ENCODE measurements at regions not wholly inside any gene's neighbourhood (a gene's known extent, or its start where the extent isn't known, plus 50 kb on each side); places are given as distances from the start of the nearest gene placed in this dataset.

GRCh38 chr18:54684784-54685183, 93.7 kb downstream of the DYNAP start:
- RAD21 ChIA-PET (ENCODE audit: low non-redundant PET in 1 of 2, low total read pairs in 2 of 2, uncharacterized antibody in 2 of 2, unreplicated experiment in 2 of 2), result no interaction called here
- POLR2A ChIA-PET, result no interaction called here
- no peaks in the 10 kb centered on the region for H3K36me3 ChIP-seq (ENCODE audit: control insufficient read depth in 1 of 2, insufficient read depth in 2 of 2, low read length in 2 of 2)
- no peak overlapping the region for H3K9ac ChIP-seq (ENCODE audit: low read length)
- no peaks in the 10 kb centered on the region for H3K9me2 ChIP-seq (ENCODE audit: insufficient read depth)
- no peak overlapping the region for H2AFZ ChIP-seq (ENCODE audit: low read depth, low read length, poor library complexity, severe bottlenecking)
- CTCF ChIA-PET, result no interaction called here
- BruUV-seq (replicated peaks), result no TSS peak
- TF ChIP-seq, protein P1, sequence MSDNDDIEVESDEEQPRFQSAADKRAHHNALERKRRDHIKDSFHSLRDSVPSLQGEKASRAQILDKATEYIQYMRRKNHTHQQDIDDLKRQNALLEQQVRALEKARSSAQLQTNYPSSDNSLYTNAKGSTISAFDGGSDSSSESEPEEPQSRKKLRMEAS (IDR thresholded peaks at IDR 0.05), result no peak
- TF ChIP-seq EZH2phosphoT487 (IDR thresholded peaks at IDR 0.05; ENCODE audit: borderline replicate concordance), result no peak
- no peak for TF ChIP-seq CEBPB (IDR thresholded peaks at IDR 0.05; ENCODE audit: low read depth)
- TF ChIP-seq, protein P2, sequence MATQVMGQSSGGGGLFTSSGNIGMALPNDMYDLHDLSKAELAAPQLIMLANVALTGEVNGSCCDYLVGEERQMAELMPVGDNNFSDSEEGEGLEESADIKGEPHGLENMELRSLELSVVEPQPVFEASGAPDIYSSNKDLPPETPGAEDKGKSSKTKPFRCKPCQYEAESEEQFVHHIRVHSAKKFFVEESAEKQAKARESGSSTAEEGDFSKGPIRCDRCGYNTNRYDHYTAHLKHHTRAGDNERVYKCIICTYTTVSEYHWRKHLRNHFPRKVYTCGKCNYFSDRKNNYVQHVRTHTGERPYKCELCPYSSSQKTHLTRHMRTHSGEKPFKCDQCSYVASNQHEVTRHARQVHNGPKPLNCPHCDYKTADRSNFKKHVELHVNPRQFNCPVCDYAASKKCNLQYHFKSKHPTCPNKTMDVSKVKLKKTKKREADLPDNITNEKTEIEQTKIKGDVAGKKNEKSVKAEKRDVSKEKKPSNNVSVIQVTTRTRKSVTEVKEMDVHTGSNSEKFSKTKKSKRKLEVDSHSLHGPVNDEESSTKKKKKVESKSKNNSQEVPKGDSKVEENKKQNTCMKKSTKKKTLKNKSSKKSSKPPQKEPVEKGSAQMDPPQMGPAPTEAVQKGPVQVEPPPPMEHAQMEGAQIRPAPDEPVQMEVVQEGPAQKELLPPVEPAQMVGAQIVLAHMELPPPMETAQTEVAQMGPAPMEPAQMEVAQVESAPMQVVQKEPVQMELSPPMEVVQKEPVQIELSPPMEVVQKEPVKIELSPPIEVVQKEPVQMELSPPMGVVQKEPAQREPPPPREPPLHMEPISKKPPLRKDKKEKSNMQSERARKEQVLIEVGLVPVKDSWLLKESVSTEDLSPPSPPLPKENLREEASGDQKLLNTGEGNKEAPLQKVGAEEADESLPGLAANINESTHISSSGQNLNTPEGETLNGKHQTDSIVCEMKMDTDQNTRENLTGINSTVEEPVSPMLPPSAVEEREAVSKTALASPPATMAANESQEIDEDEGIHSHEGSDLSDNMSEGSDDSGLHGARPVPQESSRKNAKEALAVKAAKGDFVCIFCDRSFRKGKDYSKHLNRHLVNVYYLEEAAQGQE (IDR thresholded peaks at IDR 0.05; ENCODE audit: low read depth), result no peak
- TF ChIP-seq POLR2A (IDR thresholded peaks at IDR 0.05; ENCODE audit: borderline replicate concordance, extremely low read depth, insufficient read depth, insufficient read length), result no peak
- no peak for TF ChIP-seq CTCF (IDR thresholded peaks at IDR 0.05 in 2 of 3, conservative IDR thresholded peaks at IDR 0.05 in 1 of 3; ENCODE audit: borderline replicate concordance in 1 of 3, insufficient read depth in 1 of 3, low read depth in 2 of 3, low read length in 2 of 3)
- TF ChIP-seq SP1 (IDR thresholded peaks at IDR 0.05; ENCODE audit: low read depth), result no peak
- TF ChIP-seq JUND (IDR thresholded peaks at IDR 0.05), result no peak
- TF ChIP-seq ZBTB33 (IDR thresholded peaks at IDR 0.05; ENCODE audit: extremely low read depth, insufficient replicate concordance, low read length), result no peak
- TF ChIP-seq FOSL1 (IDR thresholded peaks at IDR 0.05; ENCODE audit: low read depth), result no peak
- TF ChIP-seq EGR1 (IDR thresholded peaks at IDR 0.05; ENCODE audit: low read depth), result no peak
- no peak for TF ChIP-seq YY1 (IDR thresholded peaks at IDR 0.05; ENCODE audit: extremely low read depth, insufficient replicate concordance, low read depth, low read length)
- no peak for TF ChIP-seq EZH2 (IDR thresholded peaks at IDR 0.05)
- no peak for TF ChIP-seq TCF7L2 (IDR thresholded peaks at IDR 0.05; ENCODE audit: borderline replicate concordance, extremely low read depth, insufficient read depth, insufficient read length)
- TF ChIP-seq SIN3A (IDR thresholded peaks at IDR 0.05; ENCODE audit: low read depth), result no peak
- TF ChIP-seq ELF1 (IDR thresholded peaks at IDR 0.05; ENCODE audit: borderline replicate concordance, low read depth), result no peak
- TF ChIP-seq RAD21 (IDR thresholded peaks at IDR 0.05; ENCODE audit: low read depth), result no peak
- no peaks in the 10 kb centered on the region for H3K27me3 ChIP-seq (ENCODE audit: insufficient read depth, low read length)
- no peaks in the 10 kb centered on the region for H3K4me1 ChIP-seq (ENCODE audit: control insufficient read depth in 1 of 2, insufficient read depth in 2 of 2, low read length in 2 of 2)
- no peak overlapping the region for H3K4me2 ChIP-seq (ENCODE audit: low read length)
- no peak overlapping the region for H3K27ac ChIP-seq (ENCODE audit: low read depth, low read length)
- H4K20me1 ChIP-seq (ENCODE audit: insufficient read depth), result no peaks in the 10 kb centered on the region
- DNase-seq (ENCODE audit: low read depth, low spot score) (no peak), ATAC-seq (no peak)
- H3K4me3 ChIP-seq (replicated peaks in 1 of 2; ENCODE audit: low read depth in 1 of 2, low read length in 2 of 2), result no peak overlapping the region
- no peaks in the 10 kb centered on the region for H3K9me3 ChIP-seq (ENCODE audit: control insufficient read depth in 1 of 2, insufficient read depth in 1 of 2, low read depth in 1 of 2, low read length in 2 of 2)
- no peaks in the 10 kb centered on the region for H3K79me2 ChIP-seq (ENCODE audit: insufficient read depth, low read length)
- intact Hi-C loops (cut with micrococcal nuclease), result loop anchor here (5.0 kb wide), 1 partner anchor 1893 kb away; no protein-coding TSS in a partner anchor

All from HCT116 (cell line).